ENCODE measurements at regions not wholly inside any gene's neighbourhood (a gene's known extent, or its start where the extent isn't known, plus 50 kb on each side); places are given as distances from the start of the nearest gene placed in this dataset.

GRCh38 chr3:31057891-31058290 lies 163.4 kb upstream of the GADL1 start:
- no peak for DNase-seq (ENCODE audit: low read depth, low spot score)
- H3K9me3 Mint-ChIP-seq: peaks cover 10% of the 10 kb centered on the region
- TF ChIP-seq, protein P1, sequence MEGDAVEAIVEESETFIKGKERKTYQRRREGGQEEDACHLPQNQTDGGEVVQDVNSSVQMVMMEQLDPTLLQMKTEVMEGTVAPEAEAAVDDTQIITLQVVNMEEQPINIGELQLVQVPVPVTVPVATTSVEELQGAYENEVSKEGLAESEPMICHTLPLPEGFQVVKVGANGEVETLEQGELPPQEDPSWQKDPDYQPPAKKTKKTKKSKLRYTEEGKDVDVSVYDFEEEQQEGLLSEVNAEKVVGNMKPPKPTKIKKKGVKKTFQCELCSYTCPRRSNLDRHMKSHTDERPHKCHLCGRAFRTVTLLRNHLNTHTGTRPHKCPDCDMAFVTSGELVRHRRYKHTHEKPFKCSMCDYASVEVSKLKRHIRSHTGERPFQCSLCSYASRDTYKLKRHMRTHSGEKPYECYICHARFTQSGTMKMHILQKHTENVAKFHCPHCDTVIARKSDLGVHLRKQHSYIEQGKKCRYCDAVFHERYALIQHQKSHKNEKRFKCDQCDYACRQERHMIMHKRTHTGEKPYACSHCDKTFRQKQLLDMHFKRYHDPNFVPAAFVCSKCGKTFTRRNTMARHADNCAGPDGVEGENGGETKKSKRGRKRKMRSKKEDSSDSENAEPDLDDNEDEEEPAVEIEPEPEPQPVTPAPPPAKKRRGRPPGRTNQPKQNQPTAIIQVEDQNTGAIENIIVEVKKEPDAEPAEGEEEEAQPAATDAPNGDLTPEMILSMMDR (conservative IDR thresholded peaks at IDR 0.05): no peak
- no peak overlapping the region for H3K27ac Mint-ChIP-seq (ENCODE audit: unreplicated experiment)
- peaks cover 10% of the 10 kb centered on the region for H3K36me3 Mint-ChIP-seq (ENCODE audit: low read depth)
- H3K4me1 Mint-ChIP-seq: no peaks in the 10 kb centered on the region
- no peaks in the 10 kb centered on the region for H3K27me3 Mint-ChIP-seq (ENCODE audit: low read depth)
- H3K4me3 Mint-ChIP-seq: no peak overlapping the region

DNA sequence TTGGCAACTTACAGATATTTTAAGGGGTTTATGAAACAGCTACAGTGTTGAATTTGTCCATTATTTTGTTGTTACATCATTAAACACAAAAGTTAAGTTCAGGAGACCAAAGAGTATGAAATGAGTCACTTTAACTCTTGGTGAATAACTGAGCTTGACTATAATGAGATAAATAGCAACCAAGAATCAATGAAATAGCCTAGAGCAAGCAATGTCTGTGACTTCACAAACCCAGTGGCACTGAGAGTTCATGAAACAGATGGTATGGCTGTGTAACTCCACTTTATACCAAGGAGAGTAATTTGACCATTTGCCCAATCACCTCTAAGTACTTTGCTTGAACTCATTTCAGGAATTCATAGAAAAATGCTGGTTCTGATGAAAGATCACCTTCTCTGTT lies 169.6 kb upstream of the GADL1 start:
- Mint-ChIP-seq H3K9me3 (peaks cover 7% of the 10 kb centered on the region), H3K36me3 (ENCODE audit: low read depth) (peaks cover 6% of the 10 kb centered on the region), H3K27ac (ENCODE audit: unreplicated experiment) (no peak overlapping the region), H3K4me1 (no peaks in the 10 kb centered on the region), H3K4me3 (no peak overlapping the region), H3K27me3 (ENCODE audit: low read depth) (no peaks in the 10 kb centered on the region)
- TF ChIP-seq, protein P1 (conservative IDR thresholded peaks at IDR 0.05): no peak
- no peak for DNase-seq (ENCODE audit: low read depth, low spot score)

GRCh38 chr3:31065765-31066164 lies 171.3 kb upstream of the GADL1 start:
- no peak overlapping the region for H3K27ac Mint-ChIP-seq (ENCODE audit: unreplicated experiment)
- H3K4me1 Mint-ChIP-seq: no peaks in the 10 kb centered on the region
- no peak for DNase-seq (ENCODE audit: low read depth, low spot score)
- TF ChIP-seq, protein P1 (conservative IDR thresholded peaks at IDR 0.05): no peak
- H3K36me3 Mint-ChIP-seq (ENCODE audit: low read depth): peaks cover under 1% of the 10 kb centered on the region
- H3K4me3 Mint-ChIP-seq: no peak overlapping the region
- H3K9me3 Mint-ChIP-seq: peaks cover 7% of the 10 kb centered on the region
- no peaks in the 10 kb centered on the region for H3K27me3 Mint-ChIP-seq (ENCODE audit: low read depth)

DNA sequence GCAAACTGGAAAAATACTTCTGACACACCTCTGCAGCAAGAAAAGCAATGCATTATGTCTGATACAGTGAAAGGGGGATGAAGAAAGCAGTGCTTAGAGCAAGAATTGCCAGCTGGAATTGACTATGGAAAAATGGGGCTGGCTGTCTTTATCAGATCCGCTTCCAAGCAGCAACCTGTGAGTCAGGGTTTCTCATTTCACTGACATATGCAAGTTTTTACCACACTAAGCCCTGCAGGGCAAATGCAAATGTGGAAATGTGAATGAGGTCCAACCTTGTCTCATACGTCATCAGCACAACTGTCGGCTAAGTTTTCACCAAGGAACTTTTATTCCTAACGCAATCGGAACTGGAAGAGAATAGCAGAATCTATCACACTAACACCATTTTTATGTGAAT lies 172.5 kb upstream of the GADL1 start:
- TF ChIP-seq, protein P1 (conservative IDR thresholded peaks at IDR 0.05): no peak
- DNase-seq (ENCODE audit: low read depth, low spot score): no peak
- Mint-ChIP-seq H3K4me1 (no peaks in the 10 kb centered on the region), H3K27ac (ENCODE audit: unreplicated experiment) (no peak overlapping the region), H3K9me3 (peaks cover 5% of the 10 kb centered on the region), H3K4me3 (no peak overlapping the region), H3K27me3 (ENCODE audit: low read depth) (no peaks in the 10 kb centered on the region), H3K36me3 (ENCODE audit: low read depth) (no peaks in the 10 kb centered on the region)

DNA sequence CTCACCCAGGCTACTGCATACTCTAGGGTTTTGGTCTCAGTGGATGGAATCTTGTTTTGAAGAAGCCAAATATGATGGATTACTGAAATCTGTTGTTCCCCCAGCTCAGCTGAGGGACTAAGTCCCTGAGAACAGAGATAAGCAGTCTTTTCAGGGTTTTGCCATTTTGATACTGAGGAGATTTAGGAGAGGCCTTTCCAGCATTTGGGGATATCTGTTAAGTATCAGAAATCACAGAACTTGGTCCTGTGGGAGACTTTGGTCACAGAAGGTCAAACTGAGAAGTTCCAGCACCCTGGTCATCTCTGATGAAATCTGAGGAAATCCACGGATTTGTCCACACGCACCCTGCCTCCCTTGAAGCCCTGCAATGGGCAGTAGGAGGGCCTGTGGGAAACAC lies 181.0 kb upstream of the GADL1 start:
- Mint-ChIP-seq H3K36me3 (ENCODE audit: low read depth) (no peaks in the 10 kb centered on the region), H3K4me1 (peaks cover 15% of the 10 kb centered on the region), H3K27me3 (ENCODE audit: low read depth) (no peaks in the 10 kb centered on the region), H3K27ac (ENCODE audit: unreplicated experiment) (no peak overlapping the region), H3K4me3 (no peak overlapping the region), H3K9me3 (peaks cover 8% of the 10 kb centered on the region)
- no peak for DNase-seq (ENCODE audit: low read depth, low spot score)
- TF ChIP-seq, protein P1 (conservative IDR thresholded peaks at IDR 0.05): no peak

DNA sequence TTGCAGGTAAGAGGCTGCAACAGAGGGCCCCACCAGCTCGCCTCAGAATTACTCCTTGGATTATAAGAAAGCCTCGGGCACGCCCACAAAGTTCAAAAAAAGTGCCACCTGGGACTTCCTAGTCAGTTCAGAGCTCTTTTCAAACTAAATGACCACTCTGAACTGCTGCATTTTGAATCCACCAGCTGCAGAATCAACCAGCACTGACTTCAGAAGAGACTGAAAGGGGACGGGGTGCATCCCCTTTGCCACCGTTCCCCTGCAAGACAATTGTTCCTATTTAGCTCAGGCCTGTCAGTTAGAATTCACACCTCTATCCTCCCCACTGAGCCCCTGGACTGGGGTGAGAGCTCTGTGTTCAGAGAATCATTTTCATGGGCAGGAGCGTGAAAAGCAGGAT lies 181.4 kb upstream of the GADL1 start:
- no peaks in the 10 kb centered on the region for H3K36me3 Mint-ChIP-seq (ENCODE audit: low read depth)
- H3K27me3 Mint-ChIP-seq (ENCODE audit: low read depth): no peaks in the 10 kb centered on the region
- no peak for DNase-seq (ENCODE audit: low read depth, low spot score)
- peaks cover 6% of the 10 kb centered on the region for H3K9me3 Mint-ChIP-seq
- peak overlapping the region; percentile 28 for H3K27ac Mint-ChIP-seq (ENCODE audit: unreplicated experiment)
- H3K4me1 Mint-ChIP-seq: peaks cover 15% of the 10 kb centered on the region
- TF ChIP-seq, protein P1 (conservative IDR thresholded peaks at IDR 0.05): no peak
- no peak overlapping the region for H3K4me3 Mint-ChIP-seq

All from neural crest cell (in vitro differentiated cells).